ENCODE measurements at regions not wholly inside any gene's neighbourhood (a gene's known extent, or its start where the extent isn't known, plus 50 kb on each side); places are given as distances from the start of the nearest gene placed in this dataset.

DNA sequence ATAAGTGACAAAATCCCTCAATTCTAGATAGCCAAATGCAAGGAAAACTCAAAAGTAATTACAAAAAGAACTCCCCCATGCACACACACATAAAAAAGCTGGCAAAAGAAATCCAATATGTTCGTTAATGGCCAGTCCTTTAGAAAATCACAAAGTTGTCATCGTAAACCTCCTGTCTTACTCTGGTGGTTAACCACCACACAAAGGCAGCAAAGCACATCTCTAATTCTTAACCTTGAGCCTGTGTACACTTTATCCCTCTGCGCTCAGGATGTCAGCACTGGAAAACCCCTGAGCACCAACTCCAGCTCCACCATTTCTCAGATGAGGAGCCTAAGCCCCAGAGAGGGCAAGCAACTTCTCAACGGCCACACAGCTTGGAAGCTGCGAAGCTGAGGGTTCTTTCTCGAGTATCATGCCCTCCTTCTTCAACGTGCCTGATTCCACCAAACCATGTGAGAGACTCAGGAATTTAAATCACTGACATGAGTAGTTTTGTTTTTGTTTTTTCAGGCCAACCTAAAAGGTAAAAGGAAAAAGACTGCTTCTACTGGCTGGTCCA is 72.5 kb downstream of the C16orf95 start:
- no peak for DNase-seq

DNA sequence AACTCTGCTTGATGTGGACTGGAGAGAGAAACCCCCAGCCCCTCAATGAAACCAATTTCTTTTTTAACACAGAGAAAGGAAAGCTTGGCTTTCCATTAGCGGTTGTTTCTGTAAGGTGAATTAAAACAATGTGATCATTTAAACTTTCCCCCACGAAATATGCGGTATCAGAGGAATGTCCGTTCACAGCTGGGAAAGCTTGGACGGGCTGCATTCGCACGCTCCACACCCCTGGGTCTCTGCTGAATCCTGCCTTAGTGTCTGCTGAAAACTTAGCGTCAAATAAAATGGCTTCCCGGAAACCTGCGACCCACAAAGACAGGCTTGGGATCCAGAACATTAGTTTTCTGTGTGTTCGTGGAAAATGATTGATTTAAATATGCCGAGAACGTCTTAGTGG is 71.7 kb downstream of the C16orf95 start:
- no peak for DNase-seq

DNA sequence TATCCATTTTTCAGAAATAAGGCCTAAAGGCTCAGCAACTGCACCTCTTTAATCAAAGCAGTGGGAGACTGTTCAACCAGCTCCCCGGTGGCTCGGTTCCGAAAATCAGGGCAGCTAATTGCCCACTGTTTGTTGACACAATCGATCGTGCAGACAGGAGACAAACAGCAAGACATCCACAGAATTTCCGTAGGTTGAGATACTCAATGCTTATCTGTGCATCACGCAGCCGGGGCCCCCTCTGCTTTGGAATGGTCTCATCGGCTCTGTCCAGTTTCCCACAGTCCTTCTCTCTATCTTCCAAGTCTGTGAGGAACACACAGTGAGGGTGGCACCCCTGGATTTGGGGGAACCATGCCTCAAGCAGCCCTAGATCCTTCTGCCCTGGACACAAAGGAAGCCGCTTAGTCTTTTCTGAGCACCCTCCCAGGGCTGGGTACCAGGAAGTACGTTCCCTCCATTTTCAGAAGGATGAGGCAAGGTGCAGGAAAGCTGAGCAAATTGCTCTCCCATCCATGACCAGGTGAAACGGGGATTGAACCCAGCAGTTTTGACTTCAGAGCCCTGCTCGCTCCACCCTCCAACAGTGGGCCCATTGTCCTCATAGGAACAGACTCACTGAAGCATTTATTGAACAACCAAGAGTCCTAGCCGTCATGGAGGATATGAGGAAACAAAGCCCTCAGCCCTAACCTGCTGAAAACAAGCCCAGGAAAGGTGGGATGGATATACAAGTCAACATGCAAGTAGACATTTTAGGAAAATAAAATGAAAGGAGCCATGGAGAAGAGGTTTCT is 70.7 kb downstream of the C16orf95 start:
- DNase-seq, result no peak

DNA sequence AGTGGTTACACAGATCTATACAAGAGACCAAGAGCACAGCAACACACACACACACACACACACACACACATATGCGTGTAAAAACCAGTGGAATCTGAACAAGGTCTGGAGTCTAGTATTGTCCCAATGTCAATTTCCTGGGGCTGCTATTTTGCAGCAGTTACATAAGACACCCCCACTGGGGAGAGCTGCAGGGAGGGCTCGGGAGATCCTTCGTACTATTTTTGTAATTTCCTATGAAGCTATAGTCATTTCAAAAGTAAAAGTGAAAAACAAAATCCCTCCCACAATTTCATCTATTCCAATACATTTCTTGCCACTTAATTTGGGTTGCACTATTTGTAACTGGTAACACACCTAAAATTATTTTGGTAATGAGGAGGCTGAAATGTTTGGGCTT is 68.5 kb downstream of the C16orf95 start:
- no peak for DNase-seq

DNA sequence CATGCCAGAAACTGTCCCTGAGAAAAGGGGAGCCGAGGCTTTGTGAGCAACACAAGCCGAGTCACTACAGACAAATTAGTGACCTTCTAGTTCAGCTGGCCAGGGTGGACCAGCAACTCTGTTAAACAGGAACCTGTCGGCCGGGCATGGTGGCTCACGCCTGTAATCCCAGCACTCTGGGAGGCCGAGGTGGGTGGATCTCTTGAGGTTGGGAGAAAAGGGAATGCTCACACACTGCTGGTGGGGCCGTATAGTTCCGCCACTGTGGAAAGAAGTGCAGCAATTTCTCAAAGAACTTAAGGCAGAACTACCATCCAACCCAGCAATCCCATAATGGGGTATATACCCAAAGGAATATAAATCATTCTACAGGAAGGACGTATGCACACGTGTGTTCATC is 67.8 kb downstream of the C16orf95 start:
- no peak for DNase-seq

DNA sequence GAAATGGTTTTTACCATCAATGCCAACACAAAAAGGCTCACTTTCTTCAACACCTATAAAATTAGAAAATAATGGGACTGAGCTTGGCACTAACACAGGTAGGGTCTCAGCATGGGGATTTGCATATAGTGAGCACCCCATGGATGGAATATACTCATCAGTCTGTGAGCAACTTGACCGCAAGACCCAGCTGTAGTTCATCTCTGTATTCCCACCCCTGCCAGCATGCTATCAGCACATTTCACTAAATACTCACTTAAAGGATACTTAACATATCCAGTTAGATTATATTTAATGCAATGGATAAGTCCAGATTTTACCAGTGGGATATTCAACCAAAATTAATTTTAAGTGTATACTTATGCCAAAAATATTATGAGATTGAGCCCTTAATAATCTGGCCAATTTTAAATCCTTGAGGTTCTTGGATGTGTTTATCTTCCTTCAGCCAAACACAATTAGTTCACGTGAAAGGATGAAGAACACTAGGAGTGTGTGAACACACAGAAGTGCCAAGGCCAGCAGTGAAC is 66.7 kb downstream of the C16orf95 start:
- no peak for DNase-seq

DNA sequence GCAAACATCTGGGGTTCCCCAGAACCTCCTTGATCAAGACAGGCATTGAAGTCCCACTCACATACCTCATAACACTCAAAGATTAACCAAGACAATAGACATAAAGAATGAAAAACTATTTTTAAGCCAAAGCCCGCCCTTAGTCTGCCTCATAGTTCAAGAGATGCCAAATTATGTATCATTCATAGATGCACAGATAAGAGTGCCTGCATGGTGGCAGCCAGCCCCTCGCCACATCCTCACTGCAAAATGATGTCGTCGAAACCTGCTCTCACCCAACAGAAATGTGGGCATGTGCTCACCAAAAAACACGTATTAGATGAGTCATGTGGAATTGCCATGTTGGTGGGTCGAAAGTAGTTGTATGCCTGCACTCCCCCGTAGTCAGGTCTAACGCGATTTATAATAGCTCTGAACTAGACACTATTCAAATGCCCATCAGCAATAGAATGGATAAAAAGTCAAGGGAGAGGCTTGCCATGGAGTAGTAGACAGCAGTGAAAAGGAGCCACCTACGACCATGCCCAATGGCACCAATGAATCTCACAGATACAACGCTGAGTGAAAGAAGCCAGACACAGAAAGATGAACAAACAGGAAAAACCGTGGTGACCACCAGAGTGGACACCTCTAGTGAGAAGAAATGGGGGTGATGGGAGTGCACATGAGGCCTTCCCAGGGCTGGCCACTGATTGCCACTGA is 64.8 kb downstream of the C16orf95 start:
- no peak for DNase-seq
